ENCODE measurements at regions not wholly inside any gene's neighbourhood (a gene's known extent, or its start where the extent isn't known, plus 50 kb on each side); places are given as distances from the start of the nearest gene placed in this dataset.

- H3K4me1 ChIP-seq, result no peaks in the 10 kb centered on the region
- no peaks in the 10 kb centered on the region for H3K36me3 ChIP-seq (ENCODE audit: insufficient read depth in 1 of 2, low read depth in 1 of 2)
- H3K9me3 ChIP-seq, result no peaks in the 10 kb centered on the region
- H3K4me3 ChIP-seq, result no peak overlapping the region
- intact Hi-C loops (cut with DNase I), result no loop called here
- 54 to 72% (median 63%) methylated on average over 2 of the region's 2 CpGs for WGBS, 3 donors
- no peak overlapping the region for H3K27ac ChIP-seq
- DNase-seq (no peak), ATAC-seq (no peak)
- TF ChIP-seq, protein P1, sequence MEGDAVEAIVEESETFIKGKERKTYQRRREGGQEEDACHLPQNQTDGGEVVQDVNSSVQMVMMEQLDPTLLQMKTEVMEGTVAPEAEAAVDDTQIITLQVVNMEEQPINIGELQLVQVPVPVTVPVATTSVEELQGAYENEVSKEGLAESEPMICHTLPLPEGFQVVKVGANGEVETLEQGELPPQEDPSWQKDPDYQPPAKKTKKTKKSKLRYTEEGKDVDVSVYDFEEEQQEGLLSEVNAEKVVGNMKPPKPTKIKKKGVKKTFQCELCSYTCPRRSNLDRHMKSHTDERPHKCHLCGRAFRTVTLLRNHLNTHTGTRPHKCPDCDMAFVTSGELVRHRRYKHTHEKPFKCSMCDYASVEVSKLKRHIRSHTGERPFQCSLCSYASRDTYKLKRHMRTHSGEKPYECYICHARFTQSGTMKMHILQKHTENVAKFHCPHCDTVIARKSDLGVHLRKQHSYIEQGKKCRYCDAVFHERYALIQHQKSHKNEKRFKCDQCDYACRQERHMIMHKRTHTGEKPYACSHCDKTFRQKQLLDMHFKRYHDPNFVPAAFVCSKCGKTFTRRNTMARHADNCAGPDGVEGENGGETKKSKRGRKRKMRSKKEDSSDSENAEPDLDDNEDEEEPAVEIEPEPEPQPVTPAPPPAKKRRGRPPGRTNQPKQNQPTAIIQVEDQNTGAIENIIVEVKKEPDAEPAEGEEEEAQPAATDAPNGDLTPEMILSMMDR (IDR thresholded peaks at IDR 0.05), result no peak
- H3K27me3 ChIP-seq (ENCODE audit: insufficient read depth in 3 of 3, low read length in 2 of 3), result no peaks in the 10 kb centered on the region
Observed at GRCh38 chr3:55327131-55327920, 159.8 kb downstream of the WNT5A start.

GRCh38 chr3:55322638-55323037, 164.5 kb downstream of the WNT5A start:
- Histone ChIP-seq H3K27ac (no peak overlapping the region), H3K9me3 (no peaks in the 10 kb centered on the region), H3K4me3 (no peak overlapping the region), H3K36me3 (ENCODE audit: insufficient read depth in 1 of 2, low read depth in 1 of 2) (no peaks in the 10 kb centered on the region), H3K4me1 (no peaks in the 10 kb centered on the region), H3K27me3 (ENCODE audit: insufficient read depth in 3 of 3, low read length in 2 of 3) (no peaks in the 10 kb centered on the region)
- TF ChIP-seq, protein P1 (IDR thresholded peaks at IDR 0.05), result no peak
- 39 to 48% (median 39%) methylated on average over 7 of the region's 7 CpGs for WGBS, 3 donors
- intact Hi-C loops (cut with DNase I), result no loop called here
- no peak for DNase-seq
- ATAC-seq, result no peak

DNA sequence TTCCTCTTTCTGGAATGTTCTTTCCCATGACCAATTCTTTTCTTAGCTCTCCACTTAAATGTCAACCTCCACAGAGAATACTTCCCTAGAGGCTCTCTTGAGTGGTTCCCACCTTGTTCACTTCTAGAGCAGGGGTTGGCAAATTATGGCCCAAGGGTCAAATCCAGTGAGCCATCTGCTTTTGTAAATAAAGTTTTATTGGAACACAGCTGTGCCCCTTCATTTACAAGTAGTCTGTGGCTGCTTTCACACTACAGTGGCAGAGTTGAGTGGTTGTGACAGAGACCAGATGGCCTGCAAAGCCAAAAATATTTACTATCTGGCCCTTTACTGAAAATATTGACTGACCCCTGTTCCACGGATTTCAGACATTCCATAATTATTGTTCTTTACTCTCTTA, 166.2 kb downstream of the WNT5A start:
- H3K4me1 ChIP-seq, result no peaks in the 10 kb centered on the region
- 76 to 79% (median 78%) methylated on average over 1 of the region's 1 CpG for WGBS, 3 donors
- H3K4me3 ChIP-seq, result no peak overlapping the region
- no peak for DNase-seq
- no peak for ATAC-seq
- no peaks in the 10 kb centered on the region for H3K36me3 ChIP-seq (ENCODE audit: insufficient read depth in 1 of 2, low read depth in 1 of 2)
- H3K9me3 ChIP-seq, result no peaks in the 10 kb centered on the region
- TF ChIP-seq, protein P1 (IDR thresholded peaks at IDR 0.05), result no peak
- intact Hi-C loops (cut with DNase I), result no loop called here
- H3K27me3 ChIP-seq (ENCODE audit: insufficient read depth in 3 of 3, low read length in 2 of 3), result no peaks in the 10 kb centered on the region
- H3K27ac ChIP-seq, result no peak overlapping the region

DNA sequence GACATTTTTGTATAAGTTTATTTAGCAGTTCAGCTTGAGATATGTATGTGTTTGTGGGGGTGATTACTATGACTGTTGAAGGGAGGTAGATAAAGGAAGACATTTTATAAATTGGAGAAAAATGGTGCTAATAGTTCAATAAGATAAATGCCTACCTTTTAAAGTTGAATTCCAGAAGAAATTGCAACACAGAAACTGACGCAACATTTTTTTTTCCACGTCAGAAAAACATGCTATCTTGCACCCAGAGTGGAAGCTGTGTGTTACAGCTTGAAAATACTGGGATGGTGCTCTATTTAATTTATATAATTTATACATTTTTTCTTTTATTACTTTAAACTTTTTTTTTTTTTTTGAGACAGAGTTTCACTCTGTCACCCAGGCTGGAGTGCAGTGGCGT, 171.7 kb downstream of the WNT5A start:
- TF ChIP-seq, protein P1 (IDR thresholded peaks at IDR 0.05), result no peak
- 63 to 94% (median 63%) methylated on average over 3 of the region's 3 CpGs for WGBS, 3 donors
- no peak for DNase-seq
- Histone ChIP-seq H3K27me3 (ENCODE audit: insufficient read depth in 3 of 3, low read length in 2 of 3) (no peaks in the 10 kb centered on the region), H3K4me1 (no peaks in the 10 kb centered on the region), H3K27ac (no peak overlapping the region), H3K36me3 (ENCODE audit: insufficient read depth in 1 of 2, low read depth in 1 of 2) (no peaks in the 10 kb centered on the region), H3K4me3 (no peak overlapping the region), H3K9me3 (no peaks in the 10 kb centered on the region)
- no peak for ATAC-seq
- intact Hi-C loops (cut with DNase I), result no loop called here

- H3K27me3 ChIP-seq (ENCODE audit: insufficient read depth in 3 of 3, low read length in 2 of 3), result no peaks in the 10 kb centered on the region
- no peak overlapping the region for H3K4me3 ChIP-seq
- 46 to 68% (median 52%) methylated on average over 7 of the region's 7 CpGs for WGBS, 3 donors
- ATAC-seq (no peak), DNase-seq (no peak)
- H3K27ac ChIP-seq, result no peak overlapping the region
- no peaks in the 10 kb centered on the region for H3K9me3 ChIP-seq
- H3K36me3 ChIP-seq (ENCODE audit: insufficient read depth in 1 of 2, low read depth in 1 of 2), result no peaks in the 10 kb centered on the region
- H3K4me1 ChIP-seq, result no peaks in the 10 kb centered on the region
- TF ChIP-seq, protein P1 (IDR thresholded peaks at IDR 0.05), result no peak
- intact Hi-C loops (cut with DNase I), result no loop called here
Observed at GRCh38 chr3:55313666-55314065, 173.4 kb downstream of the WNT5A start.
